Activated naive CD4-positive, alpha-beta T cell treated with anti-CD3 and anti-CD28 coated beads for 36 hours (primary cell): ENCODE measurements at regions not wholly inside any gene's neighbourhood (a gene's known extent, or its start where the extent isn't known, plus 50 kb on each side); places are given as distances from the start of the nearest gene placed in this dataset.

Experiments used
- CTCF ChIA-PET: fragments of 350-600 bp; sonication (Branson Sonifier 250); formaldehyde crosslinking; loops from one replicate; lab custom pipeline; 2021; ENCODE audit warnings: antibody characterized with exemption; lab: Charles Lee
- DNase-seq: peaks from one replicate; pipeline ENCODE4 v3.0.0-alpha.2; 2020
- H3K27ac Mint-ChIP-seq: one replicate; pipeline ENCODE4 v1.8.0; 2021; ENCODE audit warnings: mild to moderate bottlenecking, mixed read lengths
- H3K27me3 Mint-ChIP-seq: one replicate; pipeline ENCODE4 v1.8.0; 2021; ENCODE audit warnings: low read depth, mixed read lengths
- H3K36me3 Mint-ChIP-seq: one replicate; pipeline ENCODE4 v1.8.0; 2021; ENCODE audit warnings: low read depth, mixed read lengths
- H3K4me1 Mint-ChIP-seq: one replicate; pipeline ENCODE4 v1.8.0; 2021; ENCODE audit warnings: low read depth, mixed read lengths
- H3K4me3 Mint-ChIP-seq: one replicate; pipeline ENCODE4 v1.8.0; 2021; ENCODE audit warnings: mild to moderate bottlenecking, moderate library complexity, mixed read lengths
- H3K9me3 Mint-ChIP-seq: one replicate; pipeline ENCODE4 v1.8.0; 2021; ENCODE audit warnings: mixed read lengths
- intact Hi-C: fragments of 100-400 bp; cut with micrococcal nuclease; formaldehyde crosslinking; loops from one replicate; pipeline ENCODE4 v1.15.1; 2023

- no peak for DNase-seq
- intact Hi-C loops = no loop called here
- CTCF ChIA-PET = no interaction called here
- Mint-ChIP-seq H3K4me3 (no peak overlapping the region), H3K36me3 (no peaks in the 10 kb centered on the region), H3K27me3 (peaks cover 3% of the 10 kb centered on the region), H3K4me1 (no peaks in the 10 kb centered on the region), H3K9me3 (peaks cover 1% of the 10 kb centered on the region), H3K27ac (no peak overlapping the region)
These were observed 66.3 kb upstream of the TMEM215 start for GRCh38 chr9:32716955-32717543.

- DNase-seq = no peak
- CTCF ChIA-PET = no interaction called here
- Mint-ChIP-seq H3K4me1 (no peaks in the 10 kb centered on the region), H3K36me3 (no peaks in the 10 kb centered on the region), H3K27ac (no peak overlapping the region), H3K4me3 (no peak overlapping the region), H3K9me3 (no peaks in the 10 kb centered on the region), H3K27me3 (peaks cover 8% of the 10 kb centered on the region)
- intact Hi-C loops = no loop called here
These were observed 60.6 kb upstream of the TMEM215 start for GRCh38 chr9:32722704-32723103.

DNA sequence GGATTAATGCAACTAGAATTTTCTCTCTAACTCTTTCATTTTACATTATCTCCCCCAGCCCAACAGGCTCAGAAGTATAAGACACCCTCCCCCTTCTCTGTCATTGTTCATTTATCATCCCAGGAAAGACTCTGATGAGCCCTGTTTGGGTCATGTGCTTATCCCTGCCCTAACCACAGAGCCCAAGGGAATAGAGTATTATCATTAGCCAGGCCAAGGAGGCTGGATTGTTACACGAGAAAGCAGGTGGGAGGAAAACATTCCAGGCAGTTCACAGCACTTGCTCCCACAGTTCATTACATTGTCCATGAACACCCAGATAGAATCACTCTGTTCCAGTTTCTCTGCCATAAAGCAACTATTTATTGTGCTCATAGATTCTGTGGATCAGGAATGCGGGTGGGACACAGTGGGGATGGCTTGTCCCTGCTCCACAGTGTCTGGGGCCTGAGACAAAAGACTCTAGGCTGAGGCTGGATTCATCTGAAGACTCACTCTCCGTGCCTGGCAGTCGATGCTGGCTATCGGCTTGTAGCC, 59.5 kb upstream of the TMEM215 start:
- CTCF ChIA-PET = interaction anchor here (0.6 kb wide), 1 partner anchor 1637 kb away, joined by 6 read pairs; no protein-coding TSS in a partner anchor
- H3K27me3 Mint-ChIP-seq = peaks cover 5% of the 10 kb centered on the region
- intact Hi-C loops = no loop called here
- no peaks in the 10 kb centered on the region for H3K36me3 Mint-ChIP-seq
- no peak overlapping the region for H3K27ac Mint-ChIP-seq
- no peak overlapping the region for H3K4me3 Mint-ChIP-seq
- H3K9me3 Mint-ChIP-seq = no peaks in the 10 kb centered on the region
- no peaks in the 10 kb centered on the region for H3K4me1 Mint-ChIP-seq
- DNase-seq = no peak

DNA sequence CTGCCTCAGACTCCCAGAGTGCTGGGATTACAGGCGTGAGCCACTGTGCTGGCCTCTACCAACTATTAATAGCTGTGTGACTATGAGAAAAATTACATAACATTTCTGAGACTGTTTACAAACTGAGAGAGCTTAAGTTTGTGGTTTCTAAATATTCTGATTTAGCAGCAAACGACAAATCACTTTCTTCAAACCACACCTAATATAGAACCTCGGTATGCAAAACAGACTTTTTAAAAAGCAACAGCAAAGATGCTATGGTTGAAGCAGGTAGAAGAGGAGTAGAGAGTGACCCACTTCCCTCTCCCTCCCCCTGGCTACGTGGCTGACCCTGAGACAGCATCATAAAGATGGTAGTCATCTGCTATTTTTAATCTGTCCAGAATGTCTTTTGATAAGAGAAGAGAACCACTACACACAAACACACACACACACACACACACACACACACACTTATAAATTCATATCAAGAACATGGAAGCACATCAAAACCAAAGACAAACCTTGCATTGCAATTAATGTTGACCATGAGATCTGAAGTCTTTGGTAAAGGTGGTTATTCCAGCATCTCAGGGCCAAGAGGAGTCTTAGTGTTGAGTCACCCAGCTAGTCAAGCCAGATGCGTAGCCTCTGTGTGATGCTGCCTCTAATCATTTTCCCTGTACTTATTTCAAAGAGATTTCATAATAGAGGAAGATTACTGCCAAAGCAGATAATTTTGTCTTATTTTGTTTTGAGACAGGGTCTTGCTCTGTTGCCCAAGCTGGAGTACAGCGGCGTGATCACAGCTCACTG, 58.1 kb upstream of the TMEM215 start:
- no peaks in the 10 kb centered on the region for H3K36me3 Mint-ChIP-seq
- H3K27me3 Mint-ChIP-seq = peaks cover 5% of the 10 kb centered on the region
- H3K4me1 Mint-ChIP-seq = no peaks in the 10 kb centered on the region

DNA sequence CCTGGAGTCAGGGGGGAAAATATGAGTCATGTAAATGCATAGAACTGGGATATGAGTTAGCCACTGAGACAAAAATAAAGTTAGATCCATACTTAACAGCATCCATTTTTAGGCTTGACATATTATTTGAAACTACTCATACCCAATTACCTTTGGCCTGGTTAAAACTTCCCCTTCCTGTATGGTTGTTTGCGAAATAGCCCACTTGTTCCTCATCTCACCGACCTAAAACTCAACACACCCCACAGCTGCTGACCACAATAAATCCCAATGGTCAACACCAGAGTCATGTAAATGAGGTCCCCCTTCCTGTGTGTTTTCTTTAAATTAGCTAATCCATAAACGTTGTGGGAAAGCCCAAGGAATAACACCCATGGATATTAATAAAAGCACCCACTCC, 55.2 kb upstream of the TMEM215 start:
- CTCF ChIA-PET = interaction anchor here (1.1 kb wide), 1 partner anchor 236 kb away, joined by 3 read pairs; no protein-coding TSS in a partner anchor
- intact Hi-C loops = no loop called here
- Mint-ChIP-seq H3K27ac (no peak overlapping the region), H3K4me3 (no peak overlapping the region), H3K27me3 (peaks cover 5% of the 10 kb centered on the region), H3K9me3 (no peaks in the 10 kb centered on the region), H3K4me1 (no peaks in the 10 kb centered on the region), H3K36me3 (no peaks in the 10 kb centered on the region)
- no peak for DNase-seq

More for the DNA sequence above, 58.1 kb upstream of the TMEM215 start:
- no peak for DNase-seq
- CTCF ChIA-PET = interaction anchor here (0.6 to 0.7 kb wide), 2 partner anchors 68 to 88 kb away, joined by 3 to 4 read pairs; no protein-coding TSS in a partner anchor
- Mint-ChIP-seq H3K27ac (no peak overlapping the region), H3K9me3 (no peaks in the 10 kb centered on the region), H3K4me3 (no peak overlapping the region)
- intact Hi-C loops = no loop called here
